A549 (cell line): ENCODE measurements at regions not wholly inside any gene's neighbourhood (a gene's known extent, or its start where the extent isn't known, plus 50 kb on each side); places are given as distances from the start of the nearest gene placed in this dataset.

Source experiments
- CBX2 ChIP-seq: fragments of 200-600 bp; sonication (generic); IDR thresholded peaks from 2 replicates; pipeline ENCODE4 v1.6.1; 2016; ENCODE audit warnings: low read depth, mild to moderate bottlenecking, borderline replicate concordance
- CTCF ChIP-seq: fragments of >200 bp; sonication (Bioruptor Twin); formaldehyde crosslinking; IDR thresholded peaks from 3 replicates; pipeline ENCODE4 v1.5.1; 2016
- E2F6 ChIP-seq: IDR thresholded peaks from 2 replicates; pipeline ENCODE4 v1.6.1; 2012; ENCODE audit warnings: low read depth, borderline replicate concordance
- EP300 ChIP-seq, 2 experiments: fragments of >200 bp; sonication (Bioruptor Twin); formaldehyde crosslinking; IDR thresholded peaks; 2 replicates in 1 of 2; 3 replicates in 1 of 2; pipeline ENCODE4 v1.6.1; 2016 to 2017
- HDAC2 ChIP-seq: fragments of 200-600 bp; sonication (generic); IDR thresholded peaks from 2 replicates; pipeline ENCODE4 v1.6.1; 2016
- HOXA7 ChIP-seq: fragments of 250-450 bp; sonication (Bioruptor Pico); IDR thresholded peaks from 2 replicates; pipeline ENCODE4 v1.5.0; 2020; ENCODE audit warnings: mild to moderate bottlenecking, moderate library complexity
- JUN ChIP-seq, 2 experiments: fragments of >200 bp; sonication (Bioruptor Twin); formaldehyde crosslinking; IDR thresholded peaks; 2 replicates in 1 of 2; 3 replicates in 1 of 2; pipeline ENCODE4 v1.6.1; 2016 to 2017
- POLR2A ChIP-seq: IDR thresholded peaks from 2 replicates; pipeline ENCODE4 v1.6.1; 2012; ENCODE audit warnings: mild to moderate bottlenecking, low read length
- POLR2AphosphoS2 ChIP-seq: conservative IDR thresholded peaks from 2 replicates; pipeline ENCODE4 v1.6.1; 2012; ENCODE audit warnings: low read length, improper control_type of control experiment, inconsistent platforms
- RAD21 ChIP-seq, 2 experiments: fragments of >200 bp in 1 of 2; sonication (Bioruptor Twin) in 1 of 2; formaldehyde crosslinking in 1 of 2; IDR thresholded peaks in 1 of 2; conservative IDR thresholded peaks in 1 of 2; 2 replicates in 1 of 2; 3 replicates in 1 of 2; pipeline ENCODE4 v1.6.1; 2012 to 2018; ENCODE audit warnings: inconsistent platforms in 1 of 2
- RCOR1 ChIP-seq: fragments of 150-350 bp; IDR thresholded peaks from 2 replicates; pipeline ENCODE4 v1.6.1; 2014; ENCODE audit warnings: antibody characterized with exemption, low read length, low read depth
- SREBF2 ChIP-seq: fragments of 450-650 bp; IDR thresholded peaks from 2 replicates; pipeline ENCODE4 v1.6.1; 2014; ENCODE audit warnings: mild to moderate bottlenecking, moderate library complexity
- ZFP36 ChIP-seq: fragments of 450-650 bp; IDR thresholded peaks from 2 replicates; pipeline ENCODE4 v1.6.1; 2014; ENCODE audit warnings: borderline replicate concordance; ENCODE audit not compliant: partially characterized antibody
- TF ChIP-seq, protein P1 (sequence below): fragments of 450-650 bp; IDR thresholded peaks from 2 replicates; pipeline ENCODE4 v1.6.1; 2014; ENCODE audit warnings: antibody characterized with exemption

DNA sequence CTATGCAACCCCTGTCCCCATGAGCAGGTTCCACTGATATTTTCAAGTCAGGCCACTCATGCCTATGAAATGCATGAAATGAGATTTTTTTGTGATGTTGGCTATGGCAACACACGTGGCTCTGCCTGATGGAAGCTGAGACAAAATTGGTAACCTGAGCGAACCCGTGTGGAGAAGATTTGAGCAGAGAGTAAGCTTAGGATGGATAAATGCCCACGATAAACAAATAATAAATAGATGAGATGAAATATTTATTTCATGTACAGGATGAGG, 153.4 kb upstream of the IER5L start:
- TF ChIP-seq JUN (IDR thresholded peaks at IDR 0.05) (no peak), RAD21 (conservative IDR thresholded peaks at IDR 0.05 in 1 of 2, IDR thresholded peaks at IDR 0.05 in 1 of 2) (no peak), POLR2AphosphoS2 (no peak), ZFP36 (no peak), HOXA7 (CRISPR knock-in tag) (no peak), CTCF (no peak), POLR2A (no peak), SREBF2 (no peak), RCOR1 (no peak), E2F6 (no peak), EP300 (IDR thresholded peaks at IDR 0.05) (no peak), CBX2 (no peak), HDAC2 (no peak)
- TF ChIP-seq, protein P1, sequence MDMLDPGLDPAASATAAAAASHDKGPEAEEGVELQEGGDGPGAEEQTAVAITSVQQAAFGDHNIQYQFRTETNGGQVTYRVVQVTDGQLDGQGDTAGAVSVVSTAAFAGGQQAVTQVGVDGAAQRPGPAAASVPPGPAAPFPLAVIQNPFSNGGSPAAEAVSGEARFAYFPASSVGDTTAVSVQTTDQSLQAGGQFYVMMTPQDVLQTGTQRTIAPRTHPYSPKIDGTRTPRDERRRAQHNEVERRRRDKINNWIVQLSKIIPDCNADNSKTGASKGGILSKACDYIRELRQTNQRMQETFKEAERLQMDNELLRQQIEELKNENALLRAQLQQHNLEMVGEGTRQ, result no peak
